ENCODE measurements at regions not wholly inside any gene's neighbourhood (a gene's known extent, or its start where the extent isn't known, plus 50 kb on each side); places are given as distances from the start of the nearest gene placed in this dataset.

DNA sequence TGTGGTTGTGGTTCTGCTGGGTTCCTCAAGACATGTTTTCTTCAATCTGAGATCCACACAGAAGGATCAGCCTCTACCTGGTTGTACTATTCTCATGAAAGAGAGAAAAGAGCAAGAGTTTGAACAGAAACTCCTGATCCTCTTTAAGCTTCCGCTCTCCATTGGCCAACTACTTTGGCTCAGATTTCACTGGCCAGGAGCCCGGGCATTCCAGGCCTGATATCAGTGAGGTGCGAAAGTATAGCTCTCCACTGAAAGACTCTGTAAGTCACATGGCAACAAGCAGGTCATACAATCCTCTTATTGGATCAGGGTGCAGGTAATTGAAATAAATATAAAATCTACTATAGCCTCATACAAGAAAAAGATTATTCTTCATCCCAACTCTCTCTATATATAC is 920.5 kb downstream of the TLE4 start:
- Histone ChIP-seq H2AFZ (ENCODE audit: low read length) (no peak overlapping the region), H3K27me3 (ENCODE audit: insufficient read depth, low read length, poor library complexity, severe bottlenecking) (no peaks in the 10 kb centered on the region)

DNA sequence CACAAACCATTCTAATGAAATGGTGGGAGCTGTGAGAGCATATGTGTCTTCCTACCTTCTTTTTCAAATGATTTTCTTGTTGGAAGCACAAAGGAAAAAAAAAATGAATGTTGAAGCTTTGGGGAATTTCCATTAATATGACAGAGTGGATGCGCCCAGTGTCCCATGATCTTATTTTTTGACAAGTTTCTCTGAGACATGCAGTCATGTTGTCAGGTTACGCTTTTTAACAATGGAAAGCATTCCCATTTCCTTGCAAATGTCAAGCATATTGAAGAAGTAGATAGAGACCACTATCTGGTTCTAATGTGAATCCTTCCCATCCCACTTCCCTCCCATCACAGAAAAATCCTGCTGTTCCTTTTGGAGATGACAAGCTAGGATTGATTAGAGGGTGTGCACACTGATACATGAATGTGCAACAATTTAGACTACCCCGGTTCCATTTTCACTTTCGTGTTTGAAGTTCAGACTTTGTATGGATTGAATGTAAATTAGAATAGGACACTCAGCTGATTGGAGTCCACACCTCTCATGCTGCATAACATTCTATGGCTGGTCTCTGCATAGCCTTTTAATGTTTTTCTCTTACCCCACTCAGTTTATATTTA is 919.4 kb downstream of the TLE4 start:
- no peaks in the 10 kb centered on the region for H3F3A ChIP-seq (ENCODE audit: low read depth)
- no peaks in the 10 kb centered on the region for H3K27me3 ChIP-seq (ENCODE audit: insufficient read depth, low read length, poor library complexity, severe bottlenecking)
- no peak overlapping the region for H2AFZ ChIP-seq (ENCODE audit: low read length)
- no peaks in the 10 kb centered on the region for H3K36me3 ChIP-seq (ENCODE audit: insufficient read depth, low read length)
- no peaks in the 10 kb centered on the region for H3K79me2 ChIP-seq (ENCODE audit: insufficient read depth, low read length)
- TF ChIP-seq EZH2phosphoT487 (IDR thresholded peaks at IDR 0.05; ENCODE audit: borderline replicate concordance), result no peak
- TF ChIP-seq, protein P1, sequence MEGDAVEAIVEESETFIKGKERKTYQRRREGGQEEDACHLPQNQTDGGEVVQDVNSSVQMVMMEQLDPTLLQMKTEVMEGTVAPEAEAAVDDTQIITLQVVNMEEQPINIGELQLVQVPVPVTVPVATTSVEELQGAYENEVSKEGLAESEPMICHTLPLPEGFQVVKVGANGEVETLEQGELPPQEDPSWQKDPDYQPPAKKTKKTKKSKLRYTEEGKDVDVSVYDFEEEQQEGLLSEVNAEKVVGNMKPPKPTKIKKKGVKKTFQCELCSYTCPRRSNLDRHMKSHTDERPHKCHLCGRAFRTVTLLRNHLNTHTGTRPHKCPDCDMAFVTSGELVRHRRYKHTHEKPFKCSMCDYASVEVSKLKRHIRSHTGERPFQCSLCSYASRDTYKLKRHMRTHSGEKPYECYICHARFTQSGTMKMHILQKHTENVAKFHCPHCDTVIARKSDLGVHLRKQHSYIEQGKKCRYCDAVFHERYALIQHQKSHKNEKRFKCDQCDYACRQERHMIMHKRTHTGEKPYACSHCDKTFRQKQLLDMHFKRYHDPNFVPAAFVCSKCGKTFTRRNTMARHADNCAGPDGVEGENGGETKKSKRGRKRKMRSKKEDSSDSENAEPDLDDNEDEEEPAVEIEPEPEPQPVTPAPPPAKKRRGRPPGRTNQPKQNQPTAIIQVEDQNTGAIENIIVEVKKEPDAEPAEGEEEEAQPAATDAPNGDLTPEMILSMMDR (conservative IDR thresholded peaks at IDR 0.05; ENCODE audit: low read length), result no peak
- no peak overlapping the region for H3K4me2 ChIP-seq (ENCODE audit: low read depth, low read length, poor library complexity, severe bottlenecking)
- H3K9me2 ChIP-seq (replicated peaks; ENCODE audit: low read depth, low read length), result no peaks in the 10 kb centered on the region
- H4K20me1 ChIP-seq (ENCODE audit: insufficient read depth, low read length, poor library complexity, severe bottlenecking), result no peaks in the 10 kb centered on the region
- H3K4me3 ChIP-seq (ENCODE audit: low read length, poor library complexity, severe bottlenecking), result no peak overlapping the region
- H3K9ac ChIP-seq (ENCODE audit: low read depth, low read length, poor library complexity, severe bottlenecking), result no peak overlapping the region
- peaks cover 3% of the 10 kb centered on the region for H3K4me1 ChIP-seq (ENCODE audit: insufficient read depth, low read length, poor library complexity, severe bottlenecking)
- H3K9me3 ChIP-seq (ENCODE audit: insufficient read depth, low read depth, low read length), result no peaks in the 10 kb centered on the region

More for the DNA sequence above, 920.5 kb downstream of the TLE4 start:
- Histone ChIP-seq H4K20me1 (ENCODE audit: insufficient read depth, low read length, poor library complexity, severe bottlenecking) (no peaks in the 10 kb centered on the region), H3K9me2 (replicated peaks; ENCODE audit: low read depth, low read length) (no peaks in the 10 kb centered on the region), H3K4me1 (ENCODE audit: insufficient read depth, low read length, poor library complexity, severe bottlenecking) (peaks cover 3% of the 10 kb centered on the region), H3K9me3 (ENCODE audit: insufficient read depth, low read depth, low read length) (no peaks in the 10 kb centered on the region), H3K4me3 (ENCODE audit: low read length, poor library complexity, severe bottlenecking) (no peak overlapping the region), H3K9ac (ENCODE audit: low read depth, low read length, poor library complexity, severe bottlenecking) (no peak overlapping the region), H3K36me3 (ENCODE audit: insufficient read depth, low read length) (no peaks in the 10 kb centered on the region), H3K79me2 (ENCODE audit: insufficient read depth, low read length) (no peaks in the 10 kb centered on the region), H3K4me2 (ENCODE audit: low read depth, low read length, poor library complexity, severe bottlenecking) (no peak overlapping the region), H3F3A (ENCODE audit: low read depth) (no peaks in the 10 kb centered on the region)
- TF ChIP-seq EZH2phosphoT487 (IDR thresholded peaks at IDR 0.05; ENCODE audit: borderline replicate concordance), result no peak
- TF ChIP-seq, protein P1 (conservative IDR thresholded peaks at IDR 0.05; ENCODE audit: low read length), result no peak

DNA sequence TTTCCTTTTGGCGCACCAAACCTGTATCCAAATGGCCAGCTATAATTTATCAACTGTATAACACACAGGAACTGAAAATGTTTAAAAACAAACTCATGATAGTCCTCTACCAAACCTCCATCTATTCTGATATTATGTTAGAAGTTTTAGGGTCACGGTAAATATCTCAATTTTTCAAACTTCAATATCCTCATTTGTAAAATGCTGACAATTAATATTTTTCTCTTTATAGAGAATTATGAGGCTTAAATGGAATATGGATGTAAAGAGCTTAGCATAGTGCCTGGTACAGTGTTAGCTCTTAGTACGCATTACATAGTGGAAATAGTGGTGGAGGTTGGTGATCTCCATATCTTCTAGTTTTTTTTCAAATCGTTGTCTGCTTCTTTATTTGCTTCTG is 917.6 kb downstream of the TLE4 start:
- TF ChIP-seq, protein P1 (conservative IDR thresholded peaks at IDR 0.05; ENCODE audit: low read length), result no peak
- no peak for TF ChIP-seq EZH2phosphoT487 (IDR thresholded peaks at IDR 0.05; ENCODE audit: borderline replicate concordance)
- H3K9me3 ChIP-seq (ENCODE audit: insufficient read depth, low read depth, low read length), result no peaks in the 10 kb centered on the region

More for the DNA sequence above, 917.6 kb downstream of the TLE4 start:
- Histone ChIP-seq H3K36me3 (ENCODE audit: insufficient read depth, low read length) (no peaks in the 10 kb centered on the region), H3K9ac (ENCODE audit: low read depth, low read length, poor library complexity, severe bottlenecking) (no peak overlapping the region), H3K79me2 (ENCODE audit: insufficient read depth, low read length) (no peaks in the 10 kb centered on the region), H3K27me3 (ENCODE audit: insufficient read depth, low read length, poor library complexity, severe bottlenecking) (no peaks in the 10 kb centered on the region), H3F3A (ENCODE audit: low read depth) (no peaks in the 10 kb centered on the region), H3K4me3 (ENCODE audit: low read length, poor library complexity, severe bottlenecking) (no peak overlapping the region), H3K9me2 (replicated peaks; ENCODE audit: low read depth, low read length) (no peaks in the 10 kb centered on the region; the same call in 1 of the 2 replicates), H2AFZ (ENCODE audit: low read length) (no peak overlapping the region), H4K20me1 (ENCODE audit: insufficient read depth, low read length, poor library complexity, severe bottlenecking) (no peaks in the 10 kb centered on the region), H3K4me1 (ENCODE audit: insufficient read depth, low read length, poor library complexity, severe bottlenecking) (peaks cover under 1% of the 10 kb centered on the region), H3K4me2 (ENCODE audit: low read depth, low read length, poor library complexity, severe bottlenecking) (no peak overlapping the region)

Measured in Loucy (cell line).